ENCODE measurements at regions not wholly inside any gene's neighbourhood (a gene's known extent, or its start where the extent isn't known, plus 50 kb on each side); places are given as distances from the start of the nearest gene placed in this dataset.

GRCh38 chr10:88113232-88113631, 249.8 kb downstream of the PTEN start:
- H3K4me3 ChIP-seq (ENCODE audit: low read depth in 1 of 2, low read length in 1 of 2): peak overlapping the region in 1 of 2 experiments; percentile 3
- H3K4me1 ChIP-seq (ENCODE audit: control insufficient read depth in 1 of 2, insufficient read depth in 1 of 2, low read depth in 1 of 2, low read length in 1 of 2): peaks cover 90 to 98% of the 10 kb centered on the region in 2 experiments
- H3K27me3 ChIP-seq: no peaks in the 10 kb centered on the region
- H3K27ac ChIP-seq: peak overlapping the region; percentile 90
- H3K9me3 ChIP-seq: no peaks in the 10 kb centered on the region
- no peaks in the 10 kb centered on the region for H3K36me3 ChIP-seq
- TF ChIP-seq CTCF (IDR thresholded peaks at IDR 0.05): no peak

GRCh38 chr10:88113657-88114272, 250.3 kb downstream of the PTEN start:
- no peak for TF ChIP-seq CTCF (IDR thresholded peaks at IDR 0.05)
- Histone ChIP-seq H3K9me3 (no peaks in the 10 kb centered on the region), H3K27me3 (no peaks in the 10 kb centered on the region), H3K4me3 (ENCODE audit: low read depth in 1 of 2, low read length in 1 of 2) (peak overlapping the region in 1 of 2 experiments; percentile 3), H3K27ac (peak overlapping the region; percentile 90), H3K36me3 (no peaks in the 10 kb centered on the region), H3K4me1 (ENCODE audit: control insufficient read depth in 1 of 2, insufficient read depth in 1 of 2, low read depth in 1 of 2, low read length in 1 of 2) (peaks cover 90 to 98% of the 10 kb centered on the region in 2 experiments)

GRCh38 chr10:88114368-88114767, 250.9 kb downstream of the PTEN start:
- peak overlapping the region in 1 of 2 experiments; percentile 3 for H3K4me3 ChIP-seq (ENCODE audit: low read depth in 1 of 2, low read length in 1 of 2)
- H3K9me3 ChIP-seq: no peaks in the 10 kb centered on the region
- peak; percentile 53 for TF ChIP-seq CTCF (IDR thresholded peaks at IDR 0.05)
- H3K27ac ChIP-seq: peak overlapping the region; percentile 90
- H3K36me3 ChIP-seq: no peaks in the 10 kb centered on the region
- no peaks in the 10 kb centered on the region for H3K27me3 ChIP-seq
- peaks cover 90 to 98% of the 10 kb centered on the region in 2 experiments for H3K4me1 ChIP-seq (ENCODE audit: control insufficient read depth in 1 of 2, insufficient read depth in 1 of 2, low read depth in 1 of 2, low read length in 1 of 2)

GRCh38 chr10:88115407-88115806, 252.0 kb downstream of the PTEN start:
- Histone ChIP-seq H3K27me3 (no peaks in the 10 kb centered on the region), H3K4me3 (ENCODE audit: low read depth in 1 of 2, low read length in 1 of 2) (peak overlapping the region in 1 of 2 experiments; percentile 13), H3K9me3 (no peaks in the 10 kb centered on the region), H3K36me3 (no peaks in the 10 kb centered on the region), H3K27ac (peak overlapping the region; percentile 90), H3K4me1 (ENCODE audit: control insufficient read depth in 1 of 2, insufficient read depth in 1 of 2, low read depth in 1 of 2, low read length in 1 of 2) (peaks cover 90 to 96% of the 10 kb centered on the region in 2 experiments)
- no peak for TF ChIP-seq CTCF (IDR thresholded peaks at IDR 0.05)

- H3K36me3 ChIP-seq: no peaks in the 10 kb centered on the region
- peaks cover 90 to 96% of the 10 kb centered on the region in 2 experiments for H3K4me1 ChIP-seq (ENCODE audit: control insufficient read depth in 1 of 2, insufficient read depth in 1 of 2, low read depth in 1 of 2, low read length in 1 of 2)
- H3K27me3 ChIP-seq: no peaks in the 10 kb centered on the region
- no peaks in the 10 kb centered on the region for H3K9me3 ChIP-seq
- peak overlapping the region in 1 of 2 experiments; percentile 15 for H3K4me3 ChIP-seq (ENCODE audit: low read depth in 1 of 2, low read length in 1 of 2)
- no peak for TF ChIP-seq CTCF (IDR thresholded peaks at IDR 0.05)
- H3K27ac ChIP-seq: peak overlapping the region; percentile 90
Observed at GRCh38 chr10:88115968-88116367, 252.5 kb downstream of the PTEN start.
